Fibroblast of mammary gland (primary cell): ENCODE measurements at regions not wholly inside any gene's neighbourhood (a gene's known extent, or its start where the extent isn't known, plus 50 kb on each side); places are given as distances from the start of the nearest gene placed in this dataset.
"Not testable (repeated sequence)": the region's sequence is repeated elsewhere in the genome, so short reads cannot be mapped to it uniquely, and the experiment has no call there.

Source experiments
- DNase-seq: peaks from one replicate; pipeline ENCODE4 v3.0.0-alpha.2; 2010; ENCODE audit warnings: low read depth
- H3K4me3 ChIP-seq: 2 replicates; pipeline ENCODE4 v1.5.1; 2011; ENCODE audit warnings: low read depth, mild to moderate bottlenecking, low read length, moderate library complexity; ENCODE audit not compliant: control insufficient read depth
- CTCF ChIP-seq: conservative IDR thresholded peaks from 2 replicates; pipeline ENCODE4 v1.5.1; 2011; ENCODE audit warnings: low read depth, low read length, inconsistent platforms; ENCODE audit not compliant: control insufficient read depth, insufficient read depth

- H3K4me3 ChIP-seq = no peak overlapping the region
- TF ChIP-seq CTCF = no peak
- no peak for DNase-seq
These were observed 86.0 kb upstream of the SMARCA2 start for GRCh38 chr9:1929134-1929533.

- no peak for DNase-seq
- no peak overlapping the region for H3K4me3 ChIP-seq
- no peak for TF ChIP-seq CTCF
These were observed 85.4 kb upstream of the SMARCA2 start for GRCh38 chr9:1929722-1930244.

- DNase-seq, H3K4me3 ChIP-seq: not testable (repeated sequence)
These were observed 84.9 kb upstream of the SMARCA2 start for GRCh38 chr9:1930245-1930736.

GRCh38 chr9:1938135-1938534, 77.0 kb upstream of the SMARCA2 start:
- TF ChIP-seq CTCF = no peak
- DNase-seq = no peak
- no peak overlapping the region for H3K4me3 ChIP-seq

GRCh38 chr9:1938675-1939170, 76.4 kb upstream of the SMARCA2 start:
- DNase-seq = no peak
- H3K4me3 ChIP-seq = no peak overlapping the region
- TF ChIP-seq CTCF = no peak

GRCh38 chr9:1939466-1939865, 75.7 kb upstream of the SMARCA2 start:
- no peak for TF ChIP-seq CTCF
- no peak overlapping the region for H3K4me3 ChIP-seq
- DNase-seq = no peak

- peak; percentile 15 for DNase-seq
- no peak overlapping the region for H3K4me3 ChIP-seq
- TF ChIP-seq CTCF = peak; percentile 63
These were observed 75.2 kb upstream of the SMARCA2 start for GRCh38 chr9:1939926-1940368.
